ENCODE measurements at regions not wholly inside any gene's neighbourhood (a gene's known extent, or its start where the extent isn't known, plus 50 kb on each side); places are given as distances from the start of the nearest gene placed in this dataset.
A peak's percentile ranks its signal among the peaks of the same experiment; 100 is the strongest.

DNA sequence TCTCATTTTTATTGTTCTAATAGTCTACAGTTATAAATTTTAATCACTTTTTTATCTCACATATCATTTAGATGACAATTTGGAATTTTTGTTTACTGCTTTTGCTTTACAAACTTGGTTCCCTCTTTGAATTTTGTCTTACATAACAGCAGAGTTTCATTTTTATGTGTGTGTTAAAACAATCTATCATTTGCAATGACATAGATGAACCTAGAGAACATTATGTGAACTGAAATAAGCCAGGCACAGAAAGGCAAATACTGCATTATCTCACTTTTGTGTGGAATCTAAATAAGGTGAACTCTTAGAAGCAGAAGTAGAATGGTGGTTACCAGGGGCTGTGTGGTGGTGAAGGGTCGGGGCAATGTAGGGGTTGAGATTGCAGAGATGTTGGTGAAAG lies 170.7 kb downstream of the GASK1B start:
- Histone ChIP-seq H3K9me3 (no peaks in the 10 kb centered on the region), H3K27ac (no peak overlapping the region), H3K4me3 (no peak overlapping the region), H3K27me3 (no peaks in the 10 kb centered on the region), H3K36me3 (no peaks in the 10 kb centered on the region), H3K4me1 (peaks cover 0 to 8% of the 10 kb centered on the region in 2 donors)
- no peak for DNase-seq (ENCODE audit: low spot score in 2 of 2)
- TF ChIP-seq, protein P1, sequence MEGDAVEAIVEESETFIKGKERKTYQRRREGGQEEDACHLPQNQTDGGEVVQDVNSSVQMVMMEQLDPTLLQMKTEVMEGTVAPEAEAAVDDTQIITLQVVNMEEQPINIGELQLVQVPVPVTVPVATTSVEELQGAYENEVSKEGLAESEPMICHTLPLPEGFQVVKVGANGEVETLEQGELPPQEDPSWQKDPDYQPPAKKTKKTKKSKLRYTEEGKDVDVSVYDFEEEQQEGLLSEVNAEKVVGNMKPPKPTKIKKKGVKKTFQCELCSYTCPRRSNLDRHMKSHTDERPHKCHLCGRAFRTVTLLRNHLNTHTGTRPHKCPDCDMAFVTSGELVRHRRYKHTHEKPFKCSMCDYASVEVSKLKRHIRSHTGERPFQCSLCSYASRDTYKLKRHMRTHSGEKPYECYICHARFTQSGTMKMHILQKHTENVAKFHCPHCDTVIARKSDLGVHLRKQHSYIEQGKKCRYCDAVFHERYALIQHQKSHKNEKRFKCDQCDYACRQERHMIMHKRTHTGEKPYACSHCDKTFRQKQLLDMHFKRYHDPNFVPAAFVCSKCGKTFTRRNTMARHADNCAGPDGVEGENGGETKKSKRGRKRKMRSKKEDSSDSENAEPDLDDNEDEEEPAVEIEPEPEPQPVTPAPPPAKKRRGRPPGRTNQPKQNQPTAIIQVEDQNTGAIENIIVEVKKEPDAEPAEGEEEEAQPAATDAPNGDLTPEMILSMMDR (IDR thresholded peaks at IDR 0.05), result no peak
- TF ChIP-seq POLR2AphosphoS5 (IDR thresholded peaks at IDR 0.05), result no peak
- intact Hi-C loops (cut with DNase I; ENCODE audit: low total_unique reads), result no loop called here

- Histone ChIP-seq H3K36me3 (no peaks in the 10 kb centered on the region), H3K4me1 (peaks cover 0 to 6% of the 10 kb centered on the region in 2 donors), H3K4me3 (no peak overlapping the region), H3K27ac (no peak overlapping the region), H3K9me3 (no peaks in the 10 kb centered on the region), H3K27me3 (no peaks in the 10 kb centered on the region)
- intact Hi-C loops (cut with DNase I; ENCODE audit: low total_unique reads), result no loop called here
- no peak for DNase-seq (ENCODE audit: low spot score in 2 of 2)
- no peak for TF ChIP-seq POLR2AphosphoS5 (IDR thresholded peaks at IDR 0.05)
- no peak for TF ChIP-seq POLR2A (IDR thresholded peaks at IDR 0.05)
- TF ChIP-seq, protein P1 (IDR thresholded peaks at IDR 0.05), result no peak
Measured at GRCh38 chr4:158001756-158002155, 171.1 kb downstream of the GASK1B start.

DNA sequence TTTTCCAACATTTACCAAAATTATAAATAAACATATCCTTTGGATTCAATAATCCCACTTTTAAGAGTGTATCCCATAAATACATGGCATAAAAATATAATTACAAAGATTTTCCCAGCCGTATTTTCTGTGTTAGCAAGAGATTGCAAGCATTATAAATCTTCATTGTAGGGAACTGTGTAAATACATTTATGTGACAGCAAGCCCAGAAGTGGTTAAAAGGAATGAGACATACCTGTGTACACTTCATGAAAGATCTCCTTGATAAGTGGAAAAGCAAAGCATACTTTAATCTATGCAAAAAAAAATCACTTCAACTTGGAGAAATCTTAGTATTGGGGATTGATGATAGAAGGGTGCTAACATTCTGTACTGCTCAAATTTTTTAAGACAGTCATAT lies 173.1 kb downstream of the GASK1B start:
- no peaks in the 10 kb centered on the region for H3K36me3 ChIP-seq
- no peaks in the 10 kb centered on the region for H3K9me3 ChIP-seq
- intact Hi-C loops (cut with DNase I; ENCODE audit: low total_unique reads), result loop anchor here (10.0 kb wide), 1 partner anchor 175 kb away; the partner anchor contains the start of gene GASK1B
- DNase-seq (ENCODE audit: low spot score in 2 of 2), result no peak
- no peak overlapping the region for H3K27ac ChIP-seq
- no peak overlapping the region for H3K4me3 ChIP-seq
- no peaks in the 10 kb centered on the region for H3K27me3 ChIP-seq
- no peaks in the 10 kb centered on the region for H3K4me1 ChIP-seq
- TF ChIP-seq, protein P1 (IDR thresholded peaks at IDR 0.05), result no peak
- TF ChIP-seq POLR2A (IDR thresholded peaks at IDR 0.05) (no peak), POLR2AphosphoS5 (IDR thresholded peaks at IDR 0.05) (no peak)

GRCh38 chr4:157997296-157997695 lies 175.5 kb downstream of the GASK1B start:
- DNase-seq (ENCODE audit: low spot score in 2 of 2), result no peak
- Histone ChIP-seq H3K27me3 (no peaks in the 10 kb centered on the region), H3K9me3 (no peaks in the 10 kb centered on the region), H3K27ac (no peak overlapping the region), H3K36me3 (no peaks in the 10 kb centered on the region), H3K4me3 (no peak overlapping the region), H3K4me1 (no peaks in the 10 kb centered on the region)
- TF ChIP-seq, protein P1 (IDR thresholded peaks at IDR 0.05), result no peak
- TF ChIP-seq POLR2A (IDR thresholded peaks at IDR 0.05) (no peak), POLR2AphosphoS5 (IDR thresholded peaks at IDR 0.05) (no peak)
- intact Hi-C loops (cut with DNase I; ENCODE audit: low total_unique reads), result loop anchor here (10.0 kb wide), 1 partner anchor 178 kb away; the partner anchor contains the start of gene GASK1B

GRCh38 chr4:157996061-157997028 lies 176.5 kb downstream of the GASK1B start:
- TF ChIP-seq, protein P1 (IDR thresholded peaks at IDR 0.05), result no peak
- no peak for TF ChIP-seq POLR2A (IDR thresholded peaks at IDR 0.05)
- no peak for TF ChIP-seq POLR2AphosphoS5 (IDR thresholded peaks at IDR 0.05)
- no peaks in the 10 kb centered on the region for H3K36me3 ChIP-seq
- intact Hi-C loops (cut with DNase I; ENCODE audit: low total_unique reads), result loop anchor here (10.0 kb wide), 1 partner anchor 178 kb away; the partner anchor contains the start of gene GASK1B
- no peaks in the 10 kb centered on the region for H3K4me1 ChIP-seq
- no peaks in the 10 kb centered on the region for H3K27me3 ChIP-seq
- DNase-seq (ENCODE audit: low spot score in 2 of 2), result no peak
- H3K27ac ChIP-seq, result peak overlapping the region; percentile 34 to 62
- H3K4me3 ChIP-seq, result no peak overlapping the region
- no peaks in the 10 kb centered on the region for H3K9me3 ChIP-seq
